SK-N-SH (cell line): ENCODE measurements at regions not wholly inside any gene's neighbourhood (a gene's known extent, or its start where the extent isn't known, plus 50 kb on each side); places are given as distances from the start of the nearest gene placed in this dataset.

Experiments
- CTCF ChIA-PET: fragments of 300-600, 350-600 bp; formaldehyde crosslinking; extraction: SDS; loops from one replicate; lab custom pipeline; 2021; lab: Yijun Ruan, JAX
- POLR2A ChIA-PET: fragments of 350-600 bp; sonication (Branson Sonifier 250); formaldehyde crosslinking; extraction: SDS; loops from one replicate; lab custom pipeline; 2020; ENCODE audit warnings: antibody characterized with exemption, inconsistent platforms; lab: Yijun Ruan, JAX
- DNase-seq: peaks from one replicate; pipeline ENCODE4 v3.0.0; 2012
- H2AFZ ChIP-seq: fragments of 200-600 bp; sonication (generic); 2 replicates; pipeline ENCODE4 v1.8.1; 2016; ENCODE audit warnings: antibody characterized with exemption, mild to moderate bottlenecking, low read depth
- H3F3A ChIP-seq: fragments of 200-600 bp; sonication (generic); replicated peaks from 2 replicates; pipeline ENCODE3; 2016; ENCODE audit warnings: antibody characterized with exemption, mild to moderate bottlenecking; ENCODE audit not compliant: insufficient read depth
- H3K27ac ChIP-seq, 2 experiments: fragments of 200-500 bp in 1 of 2; fragments of 200-600 bp in 1 of 2; sonication (Bioruptor generic) in 1 of 2; sonication (generic), shearing (Covaris generic) in 1 of 2; 2 replicates each; pipeline versions ENCODE4 v1.5.1 to v1.6.1; 2014 to 2016; ENCODE audit warnings: low read depth in 2 of 2, inconsistent platforms in 1 of 2, low read length in 1 of 2, mild to moderate bottlenecking in 1 of 2, mixed read lengths in 1 of 2
- H3K27me3 ChIP-seq: fragments of 200-600 bp; sonication (generic), shearing (Covaris generic); 2 replicates; pipeline ENCODE4 v1.6.1; 2016; ENCODE audit warnings: mixed run types; ENCODE audit not compliant: insufficient read depth
- H3K36me3 ChIP-seq, 2 experiments: fragments of 200-500 bp in 1 of 2; fragments of 200-600 bp in 1 of 2; sonication (Bioruptor generic) in 1 of 2; sonication (generic) in 1 of 2; replicated peaks in 1 of 2; 2 replicates each; pipeline versions ENCODE3 to v1.5.1; 2014 to 2016; ENCODE audit warnings: low read length in 1 of 2, mild to moderate bottlenecking in 1 of 2; ENCODE audit not compliant: insufficient read depth in 2 of 2, control insufficient read depth in 1 of 2
- H3K4me1 ChIP-seq, 2 experiments: fragments of 200-500 bp in 1 of 2; fragments of 200-600 bp in 1 of 2; sonication (Bioruptor generic) in 1 of 2; sonication (generic), shearing (Covaris generic) in 1 of 2; 2 replicates each; pipeline versions ENCODE4 v1.5.1 to v1.6.1; 2014 to 2016; ENCODE audit warnings: low read depth in 1 of 2, low read length in 1 of 2, mixed run types in 1 of 2; ENCODE audit not compliant: insufficient read depth in 2 of 2, control insufficient read depth in 1 of 2
- H3K4me2 ChIP-seq: fragments of 200-600 bp; sonication (generic), shearing (Covaris generic); 2 replicates; pipeline ENCODE4 v1.6.1; 2017; ENCODE audit warnings: mixed run types
- H3K4me3 ChIP-seq, 2 experiments: fragments of 200-500 bp in 1 of 2; fragments of 200-600 bp in 1 of 2; sonication (Bioruptor generic) in 1 of 2; sonication (generic), shearing (Covaris generic) in 1 of 2; 2 replicates each; pipeline versions ENCODE4 v1.5.1 to v1.8.1; 2014 to 2016; ENCODE audit warnings: low read depth in 2 of 2, inconsistent platforms in 1 of 2, low read length in 1 of 2, mild to moderate bottlenecking in 1 of 2, mixed read lengths in 1 of 2, moderate library complexity in 1 of 2
- H3K79me2 ChIP-seq: fragments of 200-600 bp; sonication (generic); 2 replicates; pipeline ENCODE4 v1.8.1; 2017; ENCODE audit warnings: mild to moderate bottlenecking; ENCODE audit not compliant: insufficient read depth
- H3K9ac ChIP-seq: fragments of 200-600 bp; sonication (generic); 2 replicates; pipeline ENCODE4 v1.6.1; 2017; ENCODE audit warnings: mixed run types
- H3K9me2 ChIP-seq: fragments of 200-600 bp; sonication (generic); 2 replicates; pipeline ENCODE4 v1.6.1; 2017; ENCODE audit warnings: mixed run types
- H3K9me3 ChIP-seq: fragments of 200-600 bp; sonication (generic); 2 replicates; pipeline ENCODE4 v1.6.1; 2017; ENCODE audit warnings: mixed run types, mild to moderate bottlenecking, moderate library complexity
- H4K20me1 ChIP-seq: fragments of 200-600 bp; sonication (generic); 2 replicates; pipeline ENCODE4 v1.6.1; 2017; ENCODE audit warnings: mild to moderate bottlenecking, mixed run types; ENCODE audit not compliant: insufficient read depth
- ELF1 ChIP-seq: IDR thresholded peaks from 2 replicates; pipeline ENCODE4 v1.4.0; 2012
- EP300 ChIP-seq, 2 experiments: IDR thresholded peaks; 2 replicates each; pipeline versions ENCODE4 v1.4.0 to v1.6.1; 2012; ENCODE audit warnings: borderline replicate concordance in 1 of 2, low read depth in 1 of 2, low read length in 1 of 2
- EZH2phosphoT487 ChIP-seq: fragments of 200-600 bp; sonication (generic); IDR thresholded peaks from 2 replicates; pipeline ENCODE4 v1.6.1; 2017; ENCODE audit warnings: low read depth, mixed run types, mild to moderate bottlenecking, antibody characterized with exemption, moderate library complexity, borderline replicate concordance
- FOXJ3 ChIP-seq: sonication (generic); formaldehyde crosslinking; IDR thresholded peaks from 2 replicates; pipeline ENCODE4 v1.5.1; 2020; ENCODE audit warnings: mild to moderate bottlenecking, missing genetic modification reagents
- JUND ChIP-seq: IDR thresholded peaks from 2 replicates; pipeline ENCODE4 v1.4.0; 2012
- MEF2A ChIP-seq: IDR thresholded peaks from 2 replicates; pipeline ENCODE4 v1.4.0; 2012; ENCODE audit warnings: low read depth, borderline replicate concordance
- NFIC ChIP-seq: IDR thresholded peaks from 2 replicates; pipeline ENCODE4 v1.4.0; 2012; ENCODE audit warnings: borderline replicate concordance
- NRF1 ChIP-seq: IDR thresholded peaks from 2 replicates; pipeline ENCODE4 v1.6.1; 2012; ENCODE audit warnings: low read depth, mild to moderate bottlenecking, low read length
- POLR2AphosphoS5 ChIP-seq: IDR thresholded peaks from 2 replicates; pipeline ENCODE4 v1.6.1; 2012; ENCODE audit warnings: low read depth, low read length
- RCOR1 ChIP-seq: fragments of 150-350 bp; IDR thresholded peaks from 2 replicates; pipeline ENCODE4 v1.6.1; 2017; ENCODE audit warnings: antibody characterized with exemption, low read length
- RFX5 ChIP-seq: IDR thresholded peaks from 2 replicates; pipeline ENCODE4 v1.6.1; 2012; ENCODE audit warnings: mild to moderate bottlenecking, improper control_type of control experiment, low read length
- RXRA ChIP-seq: IDR thresholded peaks from 2 replicates; pipeline ENCODE4 v1.4.0; 2012; ENCODE audit warnings: low read depth, mild to moderate bottlenecking, borderline replicate concordance
- SIN3A ChIP-seq: IDR thresholded peaks from 2 replicates; pipeline ENCODE4 v1.6.1; 2012; ENCODE audit warnings: low read depth, mild to moderate bottlenecking, low read length, moderate library complexity, borderline replicate concordance
- SMC3 ChIP-seq: IDR thresholded peaks from 2 replicates; pipeline ENCODE4 v1.6.1; 2012; ENCODE audit warnings: low read depth, low read length, improper control_type of control experiment
- TAF1 ChIP-seq: IDR thresholded peaks from 2 replicates; pipeline ENCODE4 v1.6.1; 2012; ENCODE audit warnings: low read depth, mild to moderate bottlenecking, low read length, moderate library complexity, borderline replicate concordance
- TCF12 ChIP-seq: IDR thresholded peaks from 2 replicates; pipeline ENCODE4 v1.4.0; 2012
- WGBS: methylation state at CpG from one replicate; pipeline ENCODE4 v1.1.6; 2017; ENCODE audit warnings: low lambda C conversion rate; 5-methylcytosine and 5-hydroxymethylcytosine counted together
- TF ChIP-seq, protein P1 (sequence below): IDR thresholded peaks from 2 replicates; pipeline ENCODE4 v1.4.0; 2012; ENCODE audit warnings: low read depth
- TF ChIP-seq, protein P2 (sequence below): IDR thresholded peaks from 2 replicates; pipeline ENCODE4; 2012
- TF ChIP-seq, protein P3 (sequence below): IDR thresholded peaks from 2 replicates; pipeline ENCODE4 v1.4.0; 2012; ENCODE audit warnings: low read depth, borderline replicate concordance
- TF ChIP-seq, protein P4 (sequence below): fragments of 200-600 bp; sonication (generic); IDR thresholded peaks from 2 replicates; pipeline ENCODE4 v1.6.1; 2017; ENCODE audit warnings: antibody characterized with exemption, mild to moderate bottlenecking, moderate library complexity

DNA sequence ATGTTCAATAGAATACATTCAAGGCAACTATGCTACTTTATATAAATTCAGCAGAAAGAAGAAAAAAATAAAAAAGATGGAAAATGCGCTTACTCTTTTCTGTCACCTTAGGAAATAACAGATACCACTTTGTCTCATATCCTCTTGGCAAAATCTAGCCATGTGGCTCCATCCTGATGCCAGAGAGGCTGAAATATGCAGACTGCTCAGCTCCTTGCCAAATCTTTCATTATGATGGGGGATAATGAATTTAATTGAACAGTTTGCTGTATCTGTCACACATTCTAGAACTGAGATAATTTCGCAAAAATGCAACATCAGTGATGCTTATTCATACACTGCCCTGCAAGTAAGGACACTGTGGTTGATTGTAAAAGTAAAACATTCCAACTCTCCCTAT is 1081.5 kb downstream of the PLOD2 start:
- H3K4me3 ChIP-seq = no peak overlapping the region
- H3K27ac ChIP-seq = no peak overlapping the region
- no peak for DNase-seq
- CTCF ChIA-PET = no interaction called here
- H3K36me3 ChIP-seq = no peaks in the 10 kb centered on the region
- no peaks in the 10 kb centered on the region for H3F3A ChIP-seq
- H3K9me3 ChIP-seq = no peaks in the 10 kb centered on the region
- H3K4me2 ChIP-seq = no peak overlapping the region
- H3K9ac ChIP-seq = no peak overlapping the region
- H3K4me1 ChIP-seq = no peaks in the 10 kb centered on the region
- POLR2A ChIA-PET = no interaction called here
- no peaks in the 10 kb centered on the region for H3K79me2 ChIP-seq
- no peaks in the 10 kb centered on the region for H3K9me2 ChIP-seq
- WGBS = 3% methylated on average over 2 of the region's 2 CpGs
- no peak overlapping the region for H2AFZ ChIP-seq
- H3K27me3 ChIP-seq = no peaks in the 10 kb centered on the region
- TF ChIP-seq EZH2phosphoT487 (no peak), POLR2AphosphoS5 (no peak), NRF1 (no peak), SMC3 (no peak), SIN3A (no peak), FOXJ3 (CRISPR knock-in tag) (no peak), RXRA (no peak), JUND (no peak), RCOR1 (no peak), MEF2A (no peak)
- TF ChIP-seq, protein P1, sequence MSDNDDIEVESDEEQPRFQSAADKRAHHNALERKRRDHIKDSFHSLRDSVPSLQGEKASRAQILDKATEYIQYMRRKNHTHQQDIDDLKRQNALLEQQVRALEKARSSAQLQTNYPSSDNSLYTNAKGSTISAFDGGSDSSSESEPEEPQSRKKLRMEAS = no peak
- TF ChIP-seq, protein P2, sequence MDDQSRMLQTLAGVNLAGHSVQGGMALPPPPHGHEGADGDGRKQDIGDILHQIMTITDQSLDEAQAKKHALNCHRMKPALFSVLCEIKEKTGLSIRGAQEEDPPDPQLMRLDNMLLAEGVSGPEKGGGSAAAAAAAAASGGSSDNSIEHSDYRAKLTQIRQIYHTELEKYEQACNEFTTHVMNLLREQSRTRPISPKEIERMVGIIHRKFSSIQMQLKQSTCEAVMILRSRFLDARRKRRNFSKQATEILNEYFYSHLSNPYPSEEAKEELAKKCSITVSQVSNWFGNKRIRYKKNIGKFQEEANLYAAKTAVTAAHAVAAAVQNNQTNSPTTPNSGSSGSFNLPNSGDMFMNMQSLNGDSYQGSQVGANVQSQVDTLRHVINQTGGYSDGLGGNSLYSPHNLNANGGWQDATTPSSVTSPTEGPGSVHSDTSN = no peak
- no peaks in the 10 kb centered on the region for H4K20me1 ChIP-seq

DNA sequence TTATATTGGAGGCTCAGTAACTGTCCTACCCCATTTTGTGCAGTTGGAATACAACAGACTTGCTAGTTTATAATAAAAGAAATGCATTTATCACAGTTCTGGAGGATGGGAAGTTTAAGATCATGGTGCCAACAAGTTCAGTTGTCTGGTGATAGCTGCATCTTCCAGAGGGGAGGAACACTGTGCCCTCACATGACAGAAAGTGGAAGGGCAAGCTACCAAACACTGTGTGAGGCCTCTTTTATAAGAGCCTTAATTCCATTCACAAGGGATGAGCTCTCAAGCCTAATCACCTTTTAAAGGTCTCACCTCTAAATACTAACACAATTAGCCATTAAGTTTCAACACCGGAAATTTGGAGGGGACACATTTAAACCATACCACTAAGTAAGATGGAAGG is 1073.9 kb downstream of the PLOD2 start:
- Histone ChIP-seq H3K79me2 (no peaks in the 10 kb centered on the region), H3K27ac (no peak overlapping the region), H3F3A (no peaks in the 10 kb centered on the region), H3K27me3 (no peaks in the 10 kb centered on the region), H3K36me3 (no peaks in the 10 kb centered on the region), H4K20me1 (no peaks in the 10 kb centered on the region), H3K9me2 (no peaks in the 10 kb centered on the region), H2AFZ (no peak overlapping the region), H3K4me2 (no peak overlapping the region), H3K9ac (no peak overlapping the region), H3K4me1 (no peaks in the 10 kb centered on the region), H3K9me3 (no peaks in the 10 kb centered on the region), H3K4me3 (no peak overlapping the region)
- no peak for DNase-seq
- POLR2A ChIA-PET = no interaction called here
- CTCF ChIA-PET = no interaction called here
- no peak for TF ChIP-seq RCOR1
- TF ChIP-seq RFX5 = no peak
- no peak for TF ChIP-seq MEF2A
- TF ChIP-seq NFIC = no peak
- TF ChIP-seq, protein P2 = no peak
- no peak for TF ChIP-seq EP300 (IDR thresholded peaks at IDR 0.05; ENCODE audit: borderline replicate concordance in 1 of 2, low read depth in 1 of 2, low read length in 1 of 2)
- no peak for TF ChIP-seq SIN3A
- no peak for TF ChIP-seq EZH2phosphoT487
- TF ChIP-seq, protein P3, sequence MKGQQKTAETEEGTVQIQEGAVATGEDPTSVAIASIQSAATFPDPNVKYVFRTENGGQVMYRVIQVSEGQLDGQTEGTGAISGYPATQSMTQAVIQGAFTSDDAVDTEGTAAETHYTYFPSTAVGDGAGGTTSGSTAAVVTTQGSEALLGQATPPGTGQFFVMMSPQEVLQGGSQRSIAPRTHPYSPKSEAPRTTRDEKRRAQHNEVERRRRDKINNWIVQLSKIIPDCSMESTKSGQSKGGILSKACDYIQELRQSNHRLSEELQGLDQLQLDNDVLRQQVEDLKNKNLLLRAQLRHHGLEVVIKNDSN = no peak
- no peak for TF ChIP-seq FOXJ3 (CRISPR knock-in tag)
- no peak for TF ChIP-seq TAF1
- TF ChIP-seq NRF1 = no peak
- TF ChIP-seq RXRA = no peak
- TF ChIP-seq, protein P4, sequence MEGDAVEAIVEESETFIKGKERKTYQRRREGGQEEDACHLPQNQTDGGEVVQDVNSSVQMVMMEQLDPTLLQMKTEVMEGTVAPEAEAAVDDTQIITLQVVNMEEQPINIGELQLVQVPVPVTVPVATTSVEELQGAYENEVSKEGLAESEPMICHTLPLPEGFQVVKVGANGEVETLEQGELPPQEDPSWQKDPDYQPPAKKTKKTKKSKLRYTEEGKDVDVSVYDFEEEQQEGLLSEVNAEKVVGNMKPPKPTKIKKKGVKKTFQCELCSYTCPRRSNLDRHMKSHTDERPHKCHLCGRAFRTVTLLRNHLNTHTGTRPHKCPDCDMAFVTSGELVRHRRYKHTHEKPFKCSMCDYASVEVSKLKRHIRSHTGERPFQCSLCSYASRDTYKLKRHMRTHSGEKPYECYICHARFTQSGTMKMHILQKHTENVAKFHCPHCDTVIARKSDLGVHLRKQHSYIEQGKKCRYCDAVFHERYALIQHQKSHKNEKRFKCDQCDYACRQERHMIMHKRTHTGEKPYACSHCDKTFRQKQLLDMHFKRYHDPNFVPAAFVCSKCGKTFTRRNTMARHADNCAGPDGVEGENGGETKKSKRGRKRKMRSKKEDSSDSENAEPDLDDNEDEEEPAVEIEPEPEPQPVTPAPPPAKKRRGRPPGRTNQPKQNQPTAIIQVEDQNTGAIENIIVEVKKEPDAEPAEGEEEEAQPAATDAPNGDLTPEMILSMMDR = no peak
- TF ChIP-seq ELF1 = no peak
- no peak for TF ChIP-seq SMC3
- TF ChIP-seq POLR2AphosphoS5 = no peak
- TF ChIP-seq TCF12 = no peak
- 4% methylated on average over 1 of the region's 1 CpG for WGBS
